ENCODE measurements at regions not wholly inside any gene's neighbourhood (a gene's known extent, or its start where the extent isn't known, plus 50 kb on each side); places are given as distances from the start of the nearest gene placed in this dataset.

DNA sequence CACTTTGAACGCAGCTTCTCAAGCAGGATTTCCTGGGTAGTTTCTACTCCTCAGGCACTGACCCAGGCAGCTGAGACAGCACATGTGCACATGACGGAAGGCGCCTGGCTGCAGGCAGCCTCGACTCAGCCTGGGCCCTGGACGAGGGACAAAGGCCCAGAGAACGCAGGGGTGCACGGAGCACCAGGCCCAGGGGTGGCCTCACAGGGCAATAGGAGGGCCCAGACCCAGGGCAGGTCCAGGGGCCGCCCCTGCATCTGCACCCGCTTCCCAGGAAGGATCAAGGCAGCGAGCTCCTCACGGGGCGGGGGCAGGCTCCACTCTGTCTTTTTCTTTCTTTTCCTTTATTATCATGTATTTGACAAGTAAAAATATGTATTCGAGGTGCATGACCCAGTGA, 208.4 kb downstream of the BRD1 start:
- TF ChIP-seq, protein P1, sequence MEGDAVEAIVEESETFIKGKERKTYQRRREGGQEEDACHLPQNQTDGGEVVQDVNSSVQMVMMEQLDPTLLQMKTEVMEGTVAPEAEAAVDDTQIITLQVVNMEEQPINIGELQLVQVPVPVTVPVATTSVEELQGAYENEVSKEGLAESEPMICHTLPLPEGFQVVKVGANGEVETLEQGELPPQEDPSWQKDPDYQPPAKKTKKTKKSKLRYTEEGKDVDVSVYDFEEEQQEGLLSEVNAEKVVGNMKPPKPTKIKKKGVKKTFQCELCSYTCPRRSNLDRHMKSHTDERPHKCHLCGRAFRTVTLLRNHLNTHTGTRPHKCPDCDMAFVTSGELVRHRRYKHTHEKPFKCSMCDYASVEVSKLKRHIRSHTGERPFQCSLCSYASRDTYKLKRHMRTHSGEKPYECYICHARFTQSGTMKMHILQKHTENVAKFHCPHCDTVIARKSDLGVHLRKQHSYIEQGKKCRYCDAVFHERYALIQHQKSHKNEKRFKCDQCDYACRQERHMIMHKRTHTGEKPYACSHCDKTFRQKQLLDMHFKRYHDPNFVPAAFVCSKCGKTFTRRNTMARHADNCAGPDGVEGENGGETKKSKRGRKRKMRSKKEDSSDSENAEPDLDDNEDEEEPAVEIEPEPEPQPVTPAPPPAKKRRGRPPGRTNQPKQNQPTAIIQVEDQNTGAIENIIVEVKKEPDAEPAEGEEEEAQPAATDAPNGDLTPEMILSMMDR (IDR thresholded peaks at IDR 0.05): no peak
- TF ChIP-seq, protein P2, sequence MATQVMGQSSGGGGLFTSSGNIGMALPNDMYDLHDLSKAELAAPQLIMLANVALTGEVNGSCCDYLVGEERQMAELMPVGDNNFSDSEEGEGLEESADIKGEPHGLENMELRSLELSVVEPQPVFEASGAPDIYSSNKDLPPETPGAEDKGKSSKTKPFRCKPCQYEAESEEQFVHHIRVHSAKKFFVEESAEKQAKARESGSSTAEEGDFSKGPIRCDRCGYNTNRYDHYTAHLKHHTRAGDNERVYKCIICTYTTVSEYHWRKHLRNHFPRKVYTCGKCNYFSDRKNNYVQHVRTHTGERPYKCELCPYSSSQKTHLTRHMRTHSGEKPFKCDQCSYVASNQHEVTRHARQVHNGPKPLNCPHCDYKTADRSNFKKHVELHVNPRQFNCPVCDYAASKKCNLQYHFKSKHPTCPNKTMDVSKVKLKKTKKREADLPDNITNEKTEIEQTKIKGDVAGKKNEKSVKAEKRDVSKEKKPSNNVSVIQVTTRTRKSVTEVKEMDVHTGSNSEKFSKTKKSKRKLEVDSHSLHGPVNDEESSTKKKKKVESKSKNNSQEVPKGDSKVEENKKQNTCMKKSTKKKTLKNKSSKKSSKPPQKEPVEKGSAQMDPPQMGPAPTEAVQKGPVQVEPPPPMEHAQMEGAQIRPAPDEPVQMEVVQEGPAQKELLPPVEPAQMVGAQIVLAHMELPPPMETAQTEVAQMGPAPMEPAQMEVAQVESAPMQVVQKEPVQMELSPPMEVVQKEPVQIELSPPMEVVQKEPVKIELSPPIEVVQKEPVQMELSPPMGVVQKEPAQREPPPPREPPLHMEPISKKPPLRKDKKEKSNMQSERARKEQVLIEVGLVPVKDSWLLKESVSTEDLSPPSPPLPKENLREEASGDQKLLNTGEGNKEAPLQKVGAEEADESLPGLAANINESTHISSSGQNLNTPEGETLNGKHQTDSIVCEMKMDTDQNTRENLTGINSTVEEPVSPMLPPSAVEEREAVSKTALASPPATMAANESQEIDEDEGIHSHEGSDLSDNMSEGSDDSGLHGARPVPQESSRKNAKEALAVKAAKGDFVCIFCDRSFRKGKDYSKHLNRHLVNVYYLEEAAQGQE (IDR thresholded peaks at IDR 0.05; ENCODE audit: insufficient read depth in 1 of 2, low read depth in 2 of 2, low read length in 1 of 2): no peak
- TF ChIP-seq POLR2AphosphoS5 (IDR thresholded peaks at IDR 0.05; ENCODE audit: low read depth, low read length) (no peak), SIN3A (IDR thresholded peaks at IDR 0.05; ENCODE audit: borderline replicate concordance, insufficient read depth, low read depth, low read length) (no peak)

Data from Panc1 (cell line).